ENCODE measurements at regions not wholly inside any gene's neighbourhood (a gene's known extent, or its start where the extent isn't known, plus 50 kb on each side); places are given as distances from the start of the nearest gene placed in this dataset.

DNA sequence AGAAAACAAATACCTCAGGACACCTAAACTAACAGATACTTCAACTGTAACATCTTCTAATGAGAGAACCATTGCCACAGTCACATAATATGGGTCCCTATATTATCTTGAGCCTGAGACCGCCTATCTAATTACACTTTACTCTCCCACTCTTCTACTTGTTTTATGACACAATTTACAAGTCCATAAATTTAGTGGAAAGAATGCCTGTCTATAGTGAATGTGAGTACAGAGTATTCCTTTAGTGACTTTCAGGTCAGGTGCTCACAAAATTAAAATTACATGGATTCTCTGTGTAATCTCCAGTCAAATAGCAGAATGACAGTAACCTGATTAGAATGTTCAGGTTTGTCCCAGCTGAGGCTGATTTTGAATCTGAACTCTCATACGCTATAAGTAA, 624.1 kb downstream of the PKHD1 start:
- TF ChIP-seq CTCF (conservative IDR thresholded peaks at IDR 0.05; ENCODE audit: low read depth, low read length) (no peak), EZH2 (IDR thresholded peaks at IDR 0.05; ENCODE audit: borderline replicate concordance, low read depth, low read length, poor library complexity, severe bottlenecking) (no peak)

All from A673 (cell line).